ENCODE measurements at regions not wholly inside any gene's neighbourhood (a gene's known extent, or its start where the extent isn't known, plus 50 kb on each side); places are given as distances from the start of the nearest gene placed in this dataset.

GRCh38 chr13:107003911-107004310, 436.0 kb upstream of the ARGLU1 start:
- no TSS peak for BruUV-seq (replicated peaks)
- DNase-seq (ENCODE audit: low spot score) = no peak
- TF ChIP-seq EZH2 (IDR thresholded peaks at IDR 0.05; ENCODE audit: borderline replicate concordance, low read depth, low read length, poor library complexity, severe bottlenecking) (no peak), CTCF (conservative IDR thresholded peaks at IDR 0.05; ENCODE audit: low read depth, low read length) (no peak)
- Histone ChIP-seq H3K4me3 (ENCODE audit: low read depth, low read length, poor library complexity, severe bottlenecking) (no peak overlapping the region), H3K4me1 (ENCODE audit: insufficient read depth, low read length, poor library complexity, severe bottlenecking) (no peaks in the 10 kb centered on the region), H3K27ac (ENCODE audit: low read depth, low read length, poor library complexity, severe bottlenecking) (no peak overlapping the region), H3K9me3 (ENCODE audit: low read depth, low read length, poor library complexity, severe bottlenecking) (no peaks in the 10 kb centered on the region), H3K36me3 (ENCODE audit: insufficient read depth, low read length, poor library complexity, severe bottlenecking) (no peaks in the 10 kb centered on the region), H3K27me3 (replicated peaks; ENCODE audit: insufficient read depth, low read depth, low read length, poor library complexity) (peaks cover 63% of the 10 kb centered on the region)
- intact Hi-C loops (cut with micrococcal nuclease; ENCODE audit: unreplicated experiment) = no loop called here
- ChIA-PET POLR2A (ENCODE audit: low non-redundant PET) (no interaction called here), CTCF (no interaction called here)

- no TSS peak for BruUV-seq (replicated peaks)
- H3K27ac ChIP-seq (ENCODE audit: low read depth, low read length, poor library complexity, severe bottlenecking) = no peak overlapping the region
- POLR2A ChIA-PET (ENCODE audit: low non-redundant PET) = no interaction called here
- no peaks in the 10 kb centered on the region for H3K36me3 ChIP-seq (ENCODE audit: insufficient read depth, low read length, poor library complexity, severe bottlenecking)
- no peak overlapping the region for H3K4me3 ChIP-seq (ENCODE audit: low read depth, low read length, poor library complexity, severe bottlenecking)
- H3K9me3 ChIP-seq (ENCODE audit: low read depth, low read length, poor library complexity, severe bottlenecking) = no peaks in the 10 kb centered on the region
- TF ChIP-seq CTCF (conservative IDR thresholded peaks at IDR 0.05; ENCODE audit: low read depth, low read length) (no peak), EZH2 (IDR thresholded peaks at IDR 0.05; ENCODE audit: borderline replicate concordance, low read depth, low read length, poor library complexity, severe bottlenecking) (no peak)
- no peaks in the 10 kb centered on the region for H3K4me1 ChIP-seq (ENCODE audit: insufficient read depth, low read length, poor library complexity, severe bottlenecking)
- peaks cover 32% of the 10 kb centered on the region for H3K27me3 ChIP-seq (replicated peaks; ENCODE audit: insufficient read depth, low read depth, low read length, poor library complexity)
- DNase-seq (ENCODE audit: low spot score) = no peak
- CTCF ChIA-PET = no interaction called here
- intact Hi-C loops (cut with micrococcal nuclease; ENCODE audit: unreplicated experiment) = no loop called here
These were observed 430.7 kb upstream of the ARGLU1 start for GRCh38 chr13:106998664-106999063.

- no peaks in the 10 kb centered on the region for H3K4me1 ChIP-seq (ENCODE audit: insufficient read depth, low read length, poor library complexity, severe bottlenecking)
- TF ChIP-seq CTCF (conservative IDR thresholded peaks at IDR 0.05; ENCODE audit: low read depth, low read length) = no peak
- TF ChIP-seq EZH2 (IDR thresholded peaks at IDR 0.05; ENCODE audit: borderline replicate concordance, low read depth, low read length, poor library complexity, severe bottlenecking) = no peak
- no peaks in the 10 kb centered on the region for H3K36me3 ChIP-seq (ENCODE audit: insufficient read depth, low read length, poor library complexity, severe bottlenecking)
- POLR2A ChIA-PET (ENCODE audit: low non-redundant PET) = no interaction called here
- no TSS peak for BruUV-seq (replicated peaks)
- intact Hi-C loops (cut with micrococcal nuclease; ENCODE audit: unreplicated experiment) = no loop called here
- CTCF ChIA-PET = no interaction called here
- H3K9me3 ChIP-seq (ENCODE audit: low read depth, low read length, poor library complexity, severe bottlenecking) = no peaks in the 10 kb centered on the region
- H3K27ac ChIP-seq (ENCODE audit: low read depth, low read length, poor library complexity, severe bottlenecking) = no peak overlapping the region
- peaks cover 22% of the 10 kb centered on the region for H3K27me3 ChIP-seq (replicated peaks; ENCODE audit: insufficient read depth, low read depth, low read length, poor library complexity)
- DNase-seq (ENCODE audit: low spot score) = no peak
- no peak overlapping the region for H3K4me3 ChIP-seq (ENCODE audit: low read depth, low read length, poor library complexity, severe bottlenecking)
These were observed 429.8 kb upstream of the ARGLU1 start for GRCh38 chr13:106997696-106998095.

Data from A673 (cell line).